ENCODE measurements at regions not wholly inside any gene's neighbourhood (a gene's known extent, or its start where the extent isn't known, plus 50 kb on each side); places are given as distances from the start of the nearest gene placed in this dataset.

DNA sequence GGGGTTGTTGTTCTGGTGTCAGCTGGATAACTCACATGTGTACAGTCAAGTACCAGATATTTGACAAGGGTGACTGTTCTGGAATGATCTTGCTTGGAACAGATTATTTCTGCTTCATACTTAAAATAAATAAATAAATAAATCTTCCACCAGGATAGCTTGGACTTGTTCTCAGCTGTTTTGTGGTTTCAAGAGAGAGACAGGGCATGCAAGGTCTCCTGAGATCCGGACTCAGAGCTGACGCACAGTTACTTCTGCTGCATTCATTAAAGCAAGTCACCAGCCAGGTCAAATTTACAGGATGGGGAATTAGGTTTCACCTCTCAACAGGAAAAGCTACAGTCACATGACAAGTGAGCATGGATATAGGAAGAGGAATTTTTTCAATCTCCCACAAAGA is 285.0 kb upstream of the SPTLC3 start:
- no peak overlapping the region for H2BK12ac ChIP-seq (ENCODE audit: low read depth, low read length)
- H3K14ac ChIP-seq (ENCODE audit: insufficient read length) = no peak overlapping the region
- DNase-seq (ENCODE audit: low read depth in 1 of 2, low spot score in 2 of 2) (no peak), FAIRE-seq (no peak)
- H3K79me2 ChIP-seq (ENCODE audit: control insufficient read depth in 1 of 2, insufficient read depth in 2 of 2, low read length in 2 of 2) = no peaks in the 10 kb centered on the region
- no peak overlapping the region for H4K8ac ChIP-seq (ENCODE audit: extremely low read depth, insufficient read depth, low read length)
- no peak overlapping the region for H3K4me3 ChIP-seq (ENCODE audit: extremely low read depth in 1 of 4, insufficient read depth in 2 of 4, low read depth in 3 of 4, low read length in 4 of 4)
- no peaks in the 10 kb centered on the region; a peak in 1 of 7 replicates for H3K4me1 ChIP-seq (replicated peaks in 1 of 4; ENCODE audit: control insufficient read depth in 3 of 4, insufficient read depth in 4 of 4, low read length in 3 of 4)
- no peak overlapping the region for H2BK15ac ChIP-seq (ENCODE audit: low read length)
- no peaks in the 10 kb centered on the region for H3K27me3 ChIP-seq (replicated peaks in 1 of 4; ENCODE audit: control insufficient read depth in 3 of 4, extremely low read depth in 1 of 4, insufficient read depth in 3 of 4, low read length in 3 of 4)
- H4K20me1 ChIP-seq (replicated peaks in 1 of 2; ENCODE audit: control insufficient read depth in 1 of 2, insufficient read depth in 2 of 2, low read length in 2 of 2) = no peaks in the 10 kb centered on the region
- no peaks in the 10 kb centered on the region for H3K9me3 ChIP-seq (ENCODE audit: insufficient read depth in 2 of 2, low read depth in 1 of 2, low read length in 1 of 2)
- no peak overlapping the region for H3K18ac ChIP-seq (ENCODE audit: extremely low read depth, low read length)
- no peak overlapping the region for H2BK20ac ChIP-seq (ENCODE audit: low read length)
- WGBS, 2 experiments (ENCODE audit: extremely low coverage in 1 of 2, insufficient coverage in 1 of 2, insufficient read length in 1 of 2, insufficient replicate concordance in 2 of 2, low coverage in 1 of 2, low lambda C conversion rate in 2 of 2, missing lambda C conversion rate in 1 of 2) = 91% methylated on average over 2 of the region's 2 CpGs; no CpG with 5 or more reads in 1 of the 2 experiments
- no peak overlapping the region for H2BK120ac ChIP-seq (replicated peaks; ENCODE audit: low read depth, low read length)
- H3K23me2 ChIP-seq (ENCODE audit: low read depth, low read length) = no peaks in the 10 kb centered on the region
- no peak overlapping the region for H3K56ac ChIP-seq (replicated peaks; ENCODE audit: insufficient read length, low read depth, low read length)
- H4K91ac ChIP-seq (replicated peaks; ENCODE audit: insufficient read length, low read length) = no peak overlapping the region
- H2BK5ac ChIP-seq (ENCODE audit: low read depth, low read length) = no peak overlapping the region
- H2AK5ac ChIP-seq (ENCODE audit: low read depth, low read length) = no peak overlapping the region
- no peaks in the 10 kb centered on the region for H3K79me1 ChIP-seq (ENCODE audit: low read depth, low read length)
- H3K4me2 ChIP-seq (ENCODE audit: insufficient read depth in 1 of 2, low read depth in 2 of 2, low read length in 2 of 2) = no peak overlapping the region
- H2AFZ ChIP-seq (ENCODE audit: low read length) = no peak overlapping the region
- ChIA-PET CTCF (ENCODE audit: partially characterized antibody) (no interaction called here), POLR2A (ENCODE audit: partially characterized antibody) (no interaction called here)
- no peak overlapping the region for H3K27ac ChIP-seq (ENCODE audit: low read depth, low read length)
- H3K4ac ChIP-seq (replicated peaks; ENCODE audit: insufficient read length, low read depth, low read length) = no peak overlapping the region
- no peak overlapping the region for H4K5ac ChIP-seq (ENCODE audit: insufficient read length, low read depth, low read length)
- H3K36me3 ChIP-seq (ENCODE audit: control insufficient read depth in 2 of 4, insufficient read depth in 4 of 4, low read length in 3 of 4) = no peaks in the 10 kb centered on the region
- H3K23ac ChIP-seq (ENCODE audit: insufficient read length) = no peak overlapping the region
- H3K9ac ChIP-seq (replicated peaks in 1 of 4; ENCODE audit: extremely low read depth in 1 of 4, low read depth in 3 of 4, low read length in 3 of 4) = no peak overlapping the region
- TF ChIP-seq KDM5A (IDR thresholded peaks at IDR 0.05; ENCODE audit: low read length) (no peak), JUN (IDR thresholded peaks at IDR 0.05; ENCODE audit: low read depth, low read length) (no peak)

All from H1 (cell line).